ENCODE measurements at regions not wholly inside any gene's neighbourhood (a gene's known extent, or its start where the extent isn't known, plus 50 kb on each side); places are given as distances from the start of the nearest gene placed in this dataset.
"Not testable (repeated sequence)": the region's sequence is repeated elsewhere in the genome, so short reads cannot be mapped to it uniquely, and the experiment has no call there.

- not testable (repeated sequence) for H3K9ac ChIP-seq (ENCODE audit: low read depth, low read length); H3K36me3 ChIP-seq (ENCODE audit: insufficient read depth, low read depth, low read length); H3K4me1 ChIP-seq (ENCODE audit: insufficient read depth, low read length); H3K27ac ChIP-seq (ENCODE audit: low read length); H3K27me3 ChIP-seq (ENCODE audit: insufficient read depth, low read length); H3K9me3 ChIP-seq (ENCODE audit: insufficient read depth, low read depth, low read length); H3K4me3 ChIP-seq (ENCODE audit: low read length)
These were observed 59.6 kb upstream of the MYO3A start for GRCh38 chr10:25874402-25874801.

DNA sequence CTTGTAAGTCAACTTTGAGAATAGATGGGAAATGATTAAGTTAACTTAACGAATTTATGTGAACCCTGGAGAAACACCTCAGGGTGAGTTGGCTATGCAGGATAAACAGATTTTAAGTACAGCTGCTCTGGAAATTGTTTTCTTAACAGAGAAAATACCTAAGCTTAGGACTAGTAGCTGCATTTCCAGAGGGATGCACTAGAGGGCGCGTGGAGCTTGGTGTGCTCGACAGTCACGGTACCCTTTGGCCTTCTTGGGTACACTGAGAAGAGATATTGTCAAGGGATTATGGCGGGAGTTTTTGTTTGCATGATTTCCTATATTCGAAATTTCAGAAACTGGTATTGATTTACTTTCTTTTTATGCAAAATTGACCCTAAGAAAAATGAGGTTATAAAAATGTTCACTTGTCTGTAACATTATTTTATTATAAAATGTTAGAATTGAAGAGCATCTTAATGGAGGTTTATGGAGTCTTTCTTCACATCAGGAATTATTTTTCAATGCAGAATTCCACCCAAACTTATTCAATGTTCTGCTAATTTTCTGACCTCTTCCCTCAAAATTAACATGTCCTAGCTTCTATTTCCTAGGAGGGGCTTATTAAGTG, 58.4 kb upstream of the MYO3A start:
- Histone ChIP-seq H3K27ac (ENCODE audit: low read length) (no peak overlapping the region), H3K27me3 (ENCODE audit: insufficient read depth, low read length) (no peaks in the 10 kb centered on the region), H3K9me3 (ENCODE audit: insufficient read depth, low read depth, low read length) (no peaks in the 10 kb centered on the region), H3K36me3 (ENCODE audit: insufficient read depth, low read depth, low read length) (no peaks in the 10 kb centered on the region), H3K4me3 (ENCODE audit: low read length) (no peak overlapping the region), H3K4me1 (ENCODE audit: insufficient read depth, low read length) (peaks cover 6% of the 10 kb centered on the region; the same call in 1 of the 2 replicates), H3K9ac (ENCODE audit: low read depth, low read length) (0 out of 2 replicates have a peak overlapping the region, but pooled peaks have one; percentile 15)

DNA sequence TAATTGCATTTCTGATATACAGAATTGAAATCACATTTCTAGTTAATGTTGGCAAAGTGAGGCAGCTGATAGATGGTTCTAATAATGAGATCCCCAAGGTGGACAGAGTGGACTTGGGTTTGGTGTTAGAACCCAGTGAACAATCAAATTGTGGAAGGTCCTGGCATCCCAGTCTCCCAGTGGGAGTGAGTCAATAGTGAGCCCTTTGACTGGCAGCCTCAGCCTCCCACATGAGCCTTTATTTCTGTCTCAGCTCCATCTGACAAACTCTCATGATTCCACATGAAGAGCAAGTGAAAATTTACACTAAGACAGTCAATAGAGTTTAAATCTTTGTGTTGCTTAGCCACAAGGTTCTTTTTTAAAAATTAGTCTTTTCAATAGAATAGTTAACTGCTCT, 56.7 kb upstream of the MYO3A start:
- Histone ChIP-seq H3K36me3 (ENCODE audit: insufficient read depth, low read depth, low read length) (no peaks in the 10 kb centered on the region), H3K4me3 (ENCODE audit: low read length) (no peak overlapping the region), H3K9ac (ENCODE audit: low read depth, low read length) (no peak overlapping the region), H3K27ac (ENCODE audit: low read length) (no peak overlapping the region), H3K9me3 (ENCODE audit: insufficient read depth, low read depth, low read length) (no peaks in the 10 kb centered on the region), H3K27me3 (ENCODE audit: insufficient read depth, low read length) (no peaks in the 10 kb centered on the region), H3K4me1 (ENCODE audit: insufficient read depth, low read length) (peaks cover 6% of the 10 kb centered on the region; the same call in 1 of the 2 replicates)
